ENCODE measurements at regions not wholly inside any gene's neighbourhood (a gene's known extent, or its start where the extent isn't known, plus 50 kb on each side); places are given as distances from the start of the nearest gene placed in this dataset.
A peak's percentile ranks its signal among the peaks of the same experiment; 100 is the strongest.
"Not testable (repeated sequence)": the region's sequence is repeated elsewhere in the genome, so short reads cannot be mapped to it uniquely, and the experiment has no call there.

DNA sequence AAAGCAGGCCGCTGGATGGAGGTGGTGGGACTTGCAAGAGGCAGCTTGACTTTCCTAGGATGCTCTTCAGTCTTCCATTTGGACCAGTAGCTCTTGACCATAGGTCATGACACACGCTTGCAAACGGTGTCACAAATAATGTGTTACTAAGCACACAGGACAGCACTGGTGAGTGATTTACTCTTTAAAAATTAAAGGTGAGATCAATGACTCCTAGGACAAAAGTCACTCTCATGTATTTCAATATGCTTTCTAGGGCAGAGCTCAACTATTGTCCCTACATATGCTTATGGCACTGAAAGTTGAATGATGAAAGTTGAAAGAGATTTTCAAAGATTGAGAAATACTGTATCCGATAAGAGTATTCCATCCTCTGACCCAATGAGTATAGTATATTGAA is 496.7 kb downstream of the EBF1 start:
- DNase-seq (ENCODE audit: low spot score): no peak

DNA sequence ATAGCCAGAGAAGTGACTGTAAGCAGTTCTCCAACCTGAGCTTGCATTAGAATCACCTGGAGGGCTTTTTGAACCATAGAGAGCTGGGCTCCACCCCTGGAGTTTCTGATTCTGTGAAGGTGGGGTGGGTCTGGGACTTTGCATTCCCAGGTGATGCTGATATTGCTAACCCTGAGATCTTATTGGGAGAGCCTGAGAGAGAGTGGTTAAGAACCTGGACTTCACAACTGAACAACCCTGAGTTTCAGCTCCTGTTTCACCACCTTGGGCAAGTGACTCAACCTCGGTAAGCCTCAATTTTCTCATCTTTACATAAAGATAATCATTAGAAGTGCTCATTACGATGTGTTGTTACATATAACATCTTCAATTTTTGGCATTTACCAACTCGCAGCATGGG is 498.6 kb downstream of the EBF1 start:
- no peak for DNase-seq (ENCODE audit: low spot score)

DNA sequence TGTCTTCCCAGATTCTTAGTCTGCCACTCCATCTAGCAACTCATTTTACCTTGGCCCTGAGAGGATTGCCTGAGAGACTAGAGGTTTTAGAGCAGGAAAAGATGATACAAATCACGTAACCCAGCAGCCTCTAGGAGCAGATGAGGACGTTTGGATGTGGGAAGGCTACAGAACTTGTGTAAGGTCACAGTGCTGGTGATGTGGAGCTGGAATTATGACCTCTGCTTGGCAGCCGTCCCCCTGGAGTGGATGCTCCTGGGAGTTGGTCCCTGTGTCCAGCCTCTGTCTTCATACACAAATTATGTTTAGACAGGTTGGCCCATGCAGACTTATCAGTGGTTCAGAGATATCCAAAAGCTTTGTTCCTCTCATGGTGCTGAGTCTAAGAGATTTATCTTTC is 499.0 kb downstream of the EBF1 start:
- no peak for DNase-seq (ENCODE audit: low spot score)

DNA sequence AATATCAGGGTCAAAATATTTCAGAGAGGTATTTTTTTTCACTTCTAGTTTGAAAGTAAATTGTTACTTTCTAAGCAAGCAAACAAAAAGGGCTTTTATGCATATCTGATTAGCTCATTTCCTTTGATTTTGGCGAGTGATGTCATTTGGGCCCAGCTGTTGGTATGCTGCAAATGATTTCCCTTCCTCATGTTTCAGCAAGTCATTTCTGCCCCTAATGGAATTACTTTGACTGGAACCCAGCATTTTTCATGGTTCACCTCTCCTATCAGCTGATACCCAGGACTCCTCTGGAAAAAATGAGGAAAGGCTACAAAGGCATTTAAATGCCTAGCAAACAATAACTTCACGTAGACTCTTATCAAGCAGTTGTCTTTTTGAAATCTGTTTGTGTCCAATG is 500.6 kb downstream of the EBF1 start:
- DNase-seq (ENCODE audit: low spot score): no peak

DNA sequence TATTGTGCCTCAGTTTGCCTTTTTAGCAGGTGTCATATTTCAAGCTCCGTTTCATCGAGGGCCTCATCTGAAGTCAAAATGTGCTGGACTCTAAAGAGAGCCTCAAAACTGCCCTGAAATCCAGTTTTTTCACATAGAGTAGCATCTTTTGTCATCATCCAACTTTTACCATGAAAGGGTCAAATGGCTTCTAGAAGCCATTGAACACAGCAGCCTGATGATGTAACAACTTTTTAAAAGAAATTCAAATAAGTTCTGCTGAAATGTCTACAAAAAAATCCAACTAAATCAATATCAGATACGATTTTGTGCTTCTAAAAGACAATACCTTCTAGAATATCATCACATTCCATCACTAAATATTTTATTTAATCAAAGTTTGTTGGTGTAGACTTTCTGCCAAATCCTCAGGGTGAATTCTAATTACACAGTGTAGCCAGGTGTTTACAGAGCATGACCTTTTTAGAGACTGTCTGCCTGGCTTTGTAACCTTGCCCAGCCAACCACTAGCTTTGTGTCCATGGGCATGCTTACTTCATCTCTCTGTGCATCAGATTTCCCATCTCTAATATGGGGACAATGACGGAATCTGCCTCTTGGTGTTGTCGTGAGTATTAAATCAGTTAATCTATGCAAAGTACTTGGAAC is 505.0 kb downstream of the EBF1 start:
- no peak for DNase-seq (ENCODE audit: low spot score)

DNA sequence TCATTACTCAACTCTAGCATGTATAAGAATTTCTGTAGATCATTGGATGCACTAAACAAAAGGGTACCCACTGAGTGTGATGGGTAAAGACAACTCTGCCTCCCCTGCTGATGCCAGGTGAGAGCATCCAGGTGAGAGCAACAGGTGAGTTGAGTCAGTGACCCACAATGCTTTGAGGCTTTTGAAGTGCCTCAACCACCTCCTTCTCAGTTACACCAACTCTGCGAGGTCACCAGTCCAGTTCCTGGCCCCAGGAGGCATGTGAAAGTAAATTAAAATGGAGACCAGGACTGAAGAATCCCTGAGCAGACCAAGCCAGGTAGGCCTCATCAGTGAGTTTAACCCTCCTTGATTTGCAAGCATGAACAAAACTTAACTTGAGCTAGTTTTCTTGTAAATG is 505.8 kb downstream of the EBF1 start:
- DNase-seq (ENCODE audit: low spot score): no peak

DNA sequence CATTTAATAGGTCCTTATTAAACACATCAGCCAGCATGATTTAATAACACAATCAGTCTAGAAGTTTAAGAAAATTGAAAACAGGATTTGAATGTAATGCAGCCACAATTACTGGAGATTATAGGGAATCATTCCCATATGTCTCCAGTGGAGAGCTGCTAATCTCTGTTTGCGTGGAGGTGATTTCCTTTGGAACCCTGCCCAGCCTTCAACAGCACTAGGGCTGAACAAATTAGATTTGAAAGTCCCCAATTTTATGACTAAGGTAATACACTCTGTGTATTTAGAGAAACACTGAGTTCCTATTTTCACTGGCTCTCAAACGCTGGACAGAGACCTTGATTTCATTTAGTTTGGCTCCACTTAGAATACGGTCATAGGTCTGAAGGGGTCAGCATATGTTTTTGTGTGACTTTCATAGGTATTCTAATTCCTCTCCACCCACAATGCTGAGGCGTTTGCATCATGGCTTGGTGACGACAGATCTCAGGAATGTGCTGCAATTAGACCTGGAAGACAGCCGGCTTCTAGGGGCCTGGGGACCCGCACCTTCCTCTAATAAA is 508.3 kb downstream of the EBF1 start:
- peak; percentile 14 for DNase-seq (ENCODE audit: low spot score)

DNA sequence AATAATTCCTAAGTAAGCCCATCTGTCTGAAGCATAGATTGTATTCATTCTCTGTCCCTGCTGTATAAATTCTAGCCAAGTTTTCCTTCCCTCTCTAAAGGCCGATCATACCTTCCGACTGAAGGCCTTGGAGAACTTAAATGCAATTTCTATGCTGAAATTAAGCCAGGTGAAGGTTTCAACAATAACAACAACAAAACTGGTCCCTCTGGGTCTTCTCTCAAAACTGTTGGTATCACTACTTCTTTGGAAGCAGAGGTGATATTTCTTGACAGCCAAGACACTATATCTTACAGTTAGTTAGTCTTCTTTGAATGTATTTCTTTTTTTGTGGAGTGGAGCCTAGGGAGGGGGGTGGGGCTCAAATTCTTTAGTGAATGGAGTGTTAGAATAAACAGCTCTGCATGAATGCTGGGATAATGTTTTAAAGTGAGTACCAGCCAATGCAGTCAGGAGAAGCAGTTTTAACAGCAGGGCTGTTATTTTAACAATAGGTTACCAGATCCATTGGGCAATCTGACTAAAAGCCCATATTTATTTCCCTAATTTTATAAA is 508.9 kb downstream of the EBF1 start:
- no peak for DNase-seq (ENCODE audit: low spot score)

DNA sequence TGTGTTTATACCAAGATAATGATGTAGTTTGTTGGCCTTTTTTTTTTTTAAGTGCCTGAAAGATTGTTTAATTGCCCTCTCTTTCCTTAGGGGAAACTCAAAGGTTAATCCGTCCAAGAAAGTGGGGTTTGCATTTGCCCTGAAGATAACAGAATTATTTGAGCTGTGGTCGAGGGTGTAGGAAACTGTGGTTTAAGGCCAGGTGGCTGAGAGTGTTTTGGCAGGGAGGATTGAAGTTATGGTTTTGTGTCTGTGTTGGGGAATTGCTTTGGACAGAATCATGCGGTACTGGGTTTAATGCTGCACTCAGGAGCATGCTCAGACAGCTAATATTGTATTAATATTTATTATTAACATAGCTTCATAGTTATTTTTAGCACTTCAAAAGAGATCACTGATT is 509.8 kb downstream of the EBF1 start:
- no peak for DNase-seq (ENCODE audit: low spot score)

DNA sequence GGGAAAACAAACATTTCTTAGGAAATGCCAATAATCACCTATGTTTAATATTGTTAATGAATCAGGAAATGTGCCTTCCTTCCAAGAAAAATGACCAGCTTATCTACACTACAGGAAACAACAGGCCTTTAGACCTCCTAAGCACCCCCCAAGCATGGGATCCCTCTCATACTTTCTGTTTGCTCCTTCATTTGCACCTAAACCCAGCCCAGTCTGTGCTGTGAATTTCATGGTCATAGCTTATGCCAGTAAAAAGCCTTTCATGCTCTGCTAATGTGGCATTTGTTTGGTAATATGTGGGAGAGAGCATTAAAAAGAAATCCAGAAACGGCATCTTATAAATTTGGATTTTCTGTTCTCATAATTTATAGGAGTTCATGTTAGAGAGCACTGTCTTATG is 511.1 kb downstream of the EBF1 start:
- DNase-seq (ENCODE audit: low spot score): no peak

DNA sequence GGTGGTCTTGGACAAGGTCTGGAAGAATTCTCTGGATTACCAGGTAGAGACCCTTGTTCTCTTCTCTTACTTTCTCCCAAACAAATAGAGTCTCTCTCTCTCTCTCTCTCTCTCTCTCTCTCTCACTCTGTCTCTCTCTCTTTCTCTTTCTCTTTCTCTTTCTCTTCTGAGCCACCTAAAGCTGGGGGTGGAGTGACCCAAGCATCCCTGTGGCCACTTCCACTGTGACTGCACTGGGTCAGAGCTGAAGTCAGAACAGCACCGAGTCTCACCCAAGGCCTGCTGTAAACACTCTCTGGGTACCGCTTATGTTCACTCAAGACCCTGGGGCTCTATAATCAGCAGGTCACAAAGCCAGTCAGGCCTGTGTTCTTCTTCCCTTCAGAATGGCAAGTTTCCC is 513.7 kb downstream of the EBF1 start:
- DNase-seq (ENCODE audit: low spot score): no peak

DNA sequence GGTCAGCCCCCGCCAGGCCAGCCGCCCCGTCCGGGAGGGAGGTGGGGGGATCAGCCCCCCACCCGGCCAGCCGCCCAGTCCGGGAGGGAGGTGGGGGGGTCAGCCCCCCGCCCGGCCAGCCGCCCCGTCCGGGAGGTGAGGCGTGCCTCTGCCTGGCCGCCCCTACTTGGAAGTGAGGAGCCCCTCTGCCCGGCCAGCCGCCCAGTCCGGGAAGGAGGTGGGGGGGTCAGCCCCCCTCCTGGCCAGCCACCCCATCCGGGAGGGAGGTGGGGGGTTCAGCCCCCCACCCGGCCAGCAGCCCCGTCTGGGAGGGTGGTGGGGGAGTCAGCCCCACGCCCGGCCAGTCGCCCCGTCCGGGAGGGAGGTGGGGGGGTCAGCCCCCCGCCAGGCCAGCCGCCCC is 517.0 kb downstream of the EBF1 start:
- not testable (repeated sequence) for DNase-seq (ENCODE audit: low spot score)

DNA sequence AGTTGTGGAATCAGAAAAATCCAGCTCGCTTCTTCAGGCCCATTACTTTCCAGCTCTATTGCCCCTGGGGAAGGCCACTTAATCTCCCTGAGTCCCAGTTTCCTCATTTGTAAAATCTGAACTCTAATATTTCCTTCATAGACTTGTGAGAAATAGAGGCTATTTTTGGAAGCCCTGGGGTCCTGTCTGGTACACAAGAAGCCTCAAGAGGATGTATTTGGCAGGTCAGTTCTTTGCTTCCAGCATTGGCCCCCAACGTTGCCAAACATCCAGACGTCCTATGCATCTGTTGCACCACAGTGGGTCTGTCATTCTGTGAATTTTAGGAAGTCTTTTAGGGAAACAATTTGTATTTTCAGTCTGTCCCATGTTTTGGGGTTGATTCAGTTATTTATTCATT is 525.9 kb downstream of the EBF1 start:
- DNase-seq (ENCODE audit: low spot score): no peak

DNA sequence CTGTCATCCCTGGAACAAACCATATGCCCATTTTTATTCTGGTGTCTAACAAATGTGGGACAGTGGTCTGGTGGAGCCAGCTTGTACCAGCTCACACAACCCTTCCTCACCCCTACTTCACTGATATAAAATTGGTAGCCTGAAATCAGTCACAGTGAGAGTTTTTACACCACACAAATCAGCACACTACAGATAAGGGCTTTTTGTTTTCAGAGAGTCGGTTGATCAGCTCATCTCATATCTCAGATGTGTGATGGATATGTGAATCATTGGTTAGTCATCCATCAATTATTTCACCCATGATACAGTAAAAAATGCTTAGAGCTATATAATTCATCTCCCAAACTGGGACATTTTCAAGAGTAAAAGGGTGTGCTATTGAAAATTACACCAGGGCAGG is 529.2 kb downstream of the EBF1 start:
- DNase-seq (ENCODE audit: low spot score): no peak

DNA sequence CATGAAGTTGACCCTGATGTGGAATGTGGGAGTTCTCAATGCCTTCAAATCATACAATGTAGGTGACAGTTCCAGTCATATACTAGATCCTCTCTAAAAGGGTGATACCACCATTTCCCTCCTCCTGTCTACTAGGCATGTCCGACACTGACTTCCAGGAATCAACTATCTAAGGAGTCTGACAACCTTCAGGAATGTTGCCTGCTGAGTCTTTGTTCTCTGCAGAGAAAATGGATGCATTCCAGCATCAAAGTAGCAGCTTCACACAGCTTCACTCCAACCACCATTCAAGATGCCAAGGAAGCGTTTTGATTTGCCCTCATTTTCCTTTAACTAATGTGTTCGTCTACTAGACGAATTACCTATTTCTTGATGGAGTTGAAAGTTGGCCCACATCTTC is 530.2 kb downstream of the EBF1 start:
- DNase-seq (ENCODE audit: low spot score): no peak

DNA sequence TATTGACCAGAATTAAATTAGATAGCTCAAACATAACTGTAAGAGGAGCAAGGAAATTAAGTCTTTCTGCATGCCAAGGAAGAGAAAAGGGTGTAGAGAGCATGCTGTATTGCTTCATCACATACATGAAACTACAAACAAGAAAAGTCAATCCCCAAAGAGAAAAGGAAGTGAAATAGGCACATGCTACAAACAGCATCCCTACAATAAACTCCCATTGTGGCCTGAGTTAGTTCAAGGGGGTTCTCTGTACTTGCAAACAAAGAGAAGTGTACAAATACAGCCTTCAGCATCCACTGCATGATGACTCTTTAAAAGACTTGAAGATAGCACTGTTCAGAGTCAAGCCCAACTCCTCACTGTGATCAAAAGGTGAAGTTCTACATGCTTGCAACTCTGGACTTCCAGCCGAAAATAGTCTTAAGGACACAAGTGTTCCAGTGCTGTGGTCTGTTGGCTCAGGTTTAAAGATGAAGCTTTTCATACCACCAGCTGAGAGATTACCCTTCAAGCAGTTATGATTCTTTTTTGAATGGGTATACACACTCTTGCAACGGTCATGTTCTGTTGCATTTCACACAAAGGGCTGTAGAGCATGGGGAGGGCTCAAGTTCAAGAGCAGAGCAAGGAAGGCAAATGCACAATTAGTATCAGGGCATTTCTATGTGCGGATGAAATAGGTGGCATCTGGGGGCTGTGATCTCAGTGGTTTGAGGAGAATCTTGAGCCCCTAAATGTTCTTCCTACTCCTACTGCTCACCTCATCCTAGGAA is 534.5 kb downstream of the EBF1 start:
- DNase-seq (ENCODE audit: low spot score): no peak

DNA sequence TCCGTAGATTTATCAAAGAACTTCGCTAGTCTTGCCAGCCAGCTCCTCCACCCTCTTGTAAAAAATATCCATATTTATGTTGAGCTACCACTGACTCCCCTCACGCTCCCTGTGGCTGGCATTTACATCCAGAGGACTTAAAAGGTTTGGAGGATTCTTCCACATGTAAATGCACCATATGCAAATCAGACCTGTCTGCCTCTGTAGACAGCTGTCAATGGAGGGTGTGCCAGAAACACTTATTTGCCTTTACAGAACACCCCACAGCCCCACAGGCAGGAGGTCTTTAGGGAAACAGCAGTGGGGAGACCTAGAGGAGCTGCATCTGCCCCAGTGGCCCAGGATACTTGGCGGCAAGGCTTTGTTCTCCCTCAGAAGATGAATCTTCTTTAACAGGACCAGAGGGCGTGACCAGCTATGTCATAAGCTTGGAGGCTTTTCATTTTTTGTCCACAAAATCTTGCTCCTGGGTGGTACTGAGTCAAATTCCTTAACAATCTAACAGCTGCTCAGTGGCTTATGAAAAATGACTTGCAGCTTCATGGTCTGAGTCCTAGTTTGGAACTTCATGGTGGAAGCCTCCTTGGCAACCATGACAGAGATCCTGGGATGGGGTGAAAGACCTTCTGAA is 535.8 kb downstream of the EBF1 start:
- DNase-seq (ENCODE audit: low spot score): no peak

DNA sequence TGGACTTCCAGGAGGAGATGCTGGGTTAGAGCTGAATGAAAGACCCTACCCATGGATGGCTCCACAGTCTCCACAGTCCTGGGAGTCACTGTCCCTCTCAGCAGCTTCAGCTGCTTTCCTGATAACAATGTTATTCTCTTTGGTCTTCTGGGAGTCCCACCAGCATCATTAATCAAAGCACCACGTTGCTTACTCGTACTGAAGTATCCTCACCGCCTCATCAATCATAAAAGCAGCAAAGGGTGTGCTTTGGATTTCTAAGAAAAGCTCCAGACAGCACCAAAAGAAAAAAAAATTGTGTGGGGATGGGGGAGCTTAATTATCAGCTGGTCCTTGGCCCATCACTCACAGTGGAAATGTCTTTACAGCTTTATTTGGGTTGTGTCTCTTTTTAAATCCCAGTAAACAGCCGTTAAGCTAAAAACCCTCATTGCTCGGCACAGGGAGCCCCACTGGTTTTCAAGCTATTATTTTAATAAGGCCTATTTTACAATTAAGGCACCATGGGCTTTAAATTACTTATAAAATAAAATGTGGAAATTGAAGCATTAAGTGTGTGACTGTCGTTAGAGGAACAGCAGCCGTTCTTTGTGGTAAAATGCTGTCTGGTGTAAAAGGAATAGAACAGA is 538.0 kb downstream of the EBF1 start:
- no peak for DNase-seq (ENCODE audit: low spot score)

DNA sequence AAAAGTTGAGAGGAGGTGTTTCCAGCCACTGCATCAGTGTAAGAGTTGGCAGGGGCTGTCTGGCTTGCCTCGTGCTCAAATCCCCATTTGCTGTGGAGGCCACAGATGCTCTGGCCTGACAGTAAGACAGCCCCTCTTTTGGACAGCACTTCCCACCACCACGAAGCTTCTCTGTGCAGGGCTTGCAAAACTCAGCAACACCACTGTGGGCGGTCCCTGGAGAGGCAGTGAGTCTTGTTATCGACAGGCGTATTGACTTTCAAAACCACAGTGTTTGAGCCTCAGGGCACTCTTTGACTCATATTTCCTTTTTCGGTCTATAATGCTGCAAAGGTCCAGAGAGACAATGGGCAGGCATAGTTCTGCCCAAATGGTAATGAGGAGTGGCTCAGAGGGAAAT is 539.5 kb downstream of the EBF1 start:
- no peak for DNase-seq (ENCODE audit: low spot score)

DNA sequence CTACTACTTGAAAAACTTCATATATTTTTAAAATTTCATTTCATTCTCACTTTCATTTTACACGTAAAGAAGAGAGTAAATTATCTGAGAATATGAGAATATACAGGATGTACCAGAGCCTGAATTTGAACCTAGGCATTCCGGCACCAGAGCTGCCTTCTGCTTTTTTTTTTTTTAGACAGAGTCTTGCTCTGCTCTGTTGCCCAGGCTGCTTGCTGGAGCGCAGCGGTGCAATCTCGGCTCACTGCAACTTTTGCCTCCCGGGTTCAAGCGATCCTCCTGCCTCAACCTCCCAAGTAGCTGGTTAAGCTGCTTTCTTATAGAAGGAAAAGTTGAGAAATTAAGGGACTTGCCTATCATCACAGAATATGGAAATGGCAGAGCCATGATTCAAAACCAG is 540.1 kb downstream of the EBF1 start:
- DNase-seq (ENCODE audit: low spot score): no peak

DNA sequence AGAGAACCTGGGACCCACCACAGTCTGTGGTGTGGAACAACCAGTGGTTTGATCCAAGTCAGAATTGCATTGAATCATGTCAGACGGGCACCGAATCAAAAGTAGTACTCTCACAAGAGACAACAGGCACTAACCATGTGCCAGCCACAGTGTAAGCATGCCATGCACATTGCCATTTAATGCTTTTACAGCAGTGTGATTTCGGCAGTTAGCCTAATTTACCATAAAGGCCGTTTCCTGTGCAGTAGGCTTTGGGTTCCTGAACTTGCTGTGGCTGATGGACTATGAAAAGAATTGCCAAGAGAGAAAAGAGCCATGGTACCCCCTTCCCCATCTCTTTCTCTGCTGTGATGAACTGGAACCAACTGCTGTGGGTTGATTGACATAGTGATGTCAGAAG is 540.6 kb downstream of the EBF1 start:
- DNase-seq (ENCODE audit: low spot score): no peak

DNA sequence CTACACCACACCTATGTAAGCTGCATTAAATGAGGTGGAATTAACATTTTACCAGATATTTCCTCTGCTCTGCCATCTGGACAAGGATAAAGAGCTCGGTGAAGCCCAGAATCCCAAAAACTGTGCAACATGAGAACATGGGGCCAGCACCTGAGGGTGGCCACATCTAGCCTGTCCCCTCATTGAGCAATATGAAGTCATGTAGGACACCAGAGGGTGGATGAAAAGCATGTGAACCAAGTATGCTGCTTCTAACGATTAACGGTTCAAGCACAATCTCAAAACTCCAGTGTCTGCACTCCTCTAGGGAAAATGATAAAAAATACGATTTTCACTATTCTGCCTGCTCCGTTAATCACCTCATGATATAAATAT is 545.8 kb downstream of the EBF1 start:
- DNase-seq (ENCODE audit: low spot score): no peak
